GM21825 (cell line): ENCODE measurements at regions not wholly inside any gene's neighbourhood (a gene's known extent, or its start where the extent isn't known, plus 50 kb on each side); places are given as distances from the start of the nearest gene placed in this dataset.

Source experiments
- ATAC-seq: cut with Tn5 transposase; IDR thresholded peaks from one replicate; pipeline ENCODE4 v1.9.1; 2021; ENCODE audit warnings: mild to moderate bottlenecking, moderate library complexity; ENCODE audit not compliant: unreplicated experiment

DNA sequence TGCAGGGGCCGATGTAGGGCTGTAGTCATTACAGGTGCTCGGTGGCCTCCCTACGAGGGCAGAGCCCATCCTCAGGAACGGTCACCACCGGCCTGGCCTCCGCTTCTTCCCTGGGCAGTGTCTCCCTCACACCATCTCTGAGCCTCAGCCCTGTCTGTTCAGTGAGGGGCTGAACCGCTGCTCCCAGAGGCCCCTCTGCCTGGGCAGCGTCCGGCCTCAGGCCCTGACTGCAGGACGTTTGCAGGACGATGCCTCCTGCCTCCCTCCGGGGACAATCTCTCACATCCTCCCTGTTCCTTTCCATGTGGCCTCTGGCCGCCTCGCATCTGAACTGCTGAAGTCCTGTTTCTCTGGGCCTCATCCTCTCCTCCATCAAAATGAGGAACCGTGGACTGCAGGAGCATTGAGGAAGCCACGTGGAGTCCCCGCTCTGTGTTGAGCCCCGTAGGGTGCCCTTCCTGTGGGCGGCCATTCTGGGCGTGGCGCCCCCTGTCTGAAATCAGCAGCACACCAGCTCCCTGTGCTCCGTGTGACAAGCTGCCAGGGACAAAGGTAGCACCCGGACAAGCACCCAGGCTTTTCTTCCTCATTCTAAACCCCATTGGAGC is 933.5 kb downstream of the BRD1 start:
- ATAC-seq = no peak

DNA sequence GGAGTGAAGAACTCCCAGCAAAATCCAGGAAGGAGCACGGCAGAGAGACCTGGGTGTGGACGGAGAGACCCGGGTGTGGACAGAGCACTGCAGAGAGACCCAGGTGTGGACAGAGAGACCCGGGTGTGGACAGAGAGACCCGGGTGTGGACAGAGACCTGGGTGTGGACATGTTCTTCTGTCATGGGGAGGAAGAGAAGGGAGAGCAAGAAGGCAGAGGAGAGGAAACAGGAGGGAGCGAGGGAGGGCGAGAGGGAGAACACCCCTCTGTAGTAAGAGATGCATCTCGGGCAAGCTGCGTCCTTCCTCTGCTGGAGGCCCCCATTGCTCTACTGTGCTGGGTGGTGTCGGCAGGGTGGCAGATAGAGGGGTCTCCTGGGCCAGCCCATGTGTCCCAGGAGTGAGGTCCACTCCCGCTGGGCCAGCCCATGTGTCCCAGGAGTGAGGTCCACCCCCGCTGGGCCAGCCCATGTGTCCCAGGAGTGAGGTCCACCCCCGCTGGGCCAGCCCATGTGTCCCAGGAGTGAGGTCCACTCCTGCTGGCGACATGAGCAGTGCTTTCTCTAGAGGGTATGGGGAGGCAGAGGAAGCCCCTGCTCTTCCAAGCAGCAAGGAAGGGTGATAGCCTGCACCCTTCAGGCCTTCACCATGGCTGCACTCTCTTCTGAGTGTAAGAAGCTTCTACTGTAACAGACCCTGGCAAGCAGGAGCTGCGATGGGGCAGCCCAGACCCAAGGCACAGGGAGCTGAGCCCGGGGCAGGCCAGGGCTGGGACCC is 934.2 kb downstream of the BRD1 start:
- ATAC-seq = no peak

DNA sequence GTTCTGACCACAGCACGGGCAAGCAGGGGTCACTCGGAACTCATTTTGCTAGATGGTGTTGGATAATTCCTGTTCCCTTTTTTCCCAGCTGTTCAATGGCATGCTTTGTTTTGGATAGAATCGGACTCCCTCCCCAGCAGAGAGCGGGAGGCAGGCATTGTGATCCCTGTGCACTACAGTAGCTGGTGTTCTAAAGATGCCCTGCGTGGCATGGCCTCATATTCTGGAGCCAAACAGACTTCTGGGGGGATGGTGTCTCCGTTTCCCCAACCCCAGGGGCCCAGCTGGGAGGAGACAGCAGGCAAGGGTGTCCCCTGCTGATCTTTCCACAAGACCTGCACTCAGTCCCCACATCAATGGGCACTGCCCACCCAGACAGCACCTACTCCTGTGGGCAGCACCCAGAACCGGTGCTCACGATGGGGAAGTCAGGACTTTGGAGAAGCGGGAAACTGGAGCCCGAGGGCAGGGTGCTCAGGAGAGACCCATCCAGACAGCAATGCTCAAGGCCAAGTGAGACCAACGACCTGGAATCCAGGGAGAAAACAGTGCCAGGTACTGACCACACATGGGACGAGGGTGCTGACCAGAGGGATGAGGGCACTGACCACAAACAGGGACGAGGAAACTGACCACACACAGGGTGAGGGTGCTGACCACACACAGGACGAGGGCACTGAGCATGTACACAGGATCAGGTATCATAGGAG is 934.9 kb downstream of the BRD1 start:
- ATAC-seq = no peak

DNA sequence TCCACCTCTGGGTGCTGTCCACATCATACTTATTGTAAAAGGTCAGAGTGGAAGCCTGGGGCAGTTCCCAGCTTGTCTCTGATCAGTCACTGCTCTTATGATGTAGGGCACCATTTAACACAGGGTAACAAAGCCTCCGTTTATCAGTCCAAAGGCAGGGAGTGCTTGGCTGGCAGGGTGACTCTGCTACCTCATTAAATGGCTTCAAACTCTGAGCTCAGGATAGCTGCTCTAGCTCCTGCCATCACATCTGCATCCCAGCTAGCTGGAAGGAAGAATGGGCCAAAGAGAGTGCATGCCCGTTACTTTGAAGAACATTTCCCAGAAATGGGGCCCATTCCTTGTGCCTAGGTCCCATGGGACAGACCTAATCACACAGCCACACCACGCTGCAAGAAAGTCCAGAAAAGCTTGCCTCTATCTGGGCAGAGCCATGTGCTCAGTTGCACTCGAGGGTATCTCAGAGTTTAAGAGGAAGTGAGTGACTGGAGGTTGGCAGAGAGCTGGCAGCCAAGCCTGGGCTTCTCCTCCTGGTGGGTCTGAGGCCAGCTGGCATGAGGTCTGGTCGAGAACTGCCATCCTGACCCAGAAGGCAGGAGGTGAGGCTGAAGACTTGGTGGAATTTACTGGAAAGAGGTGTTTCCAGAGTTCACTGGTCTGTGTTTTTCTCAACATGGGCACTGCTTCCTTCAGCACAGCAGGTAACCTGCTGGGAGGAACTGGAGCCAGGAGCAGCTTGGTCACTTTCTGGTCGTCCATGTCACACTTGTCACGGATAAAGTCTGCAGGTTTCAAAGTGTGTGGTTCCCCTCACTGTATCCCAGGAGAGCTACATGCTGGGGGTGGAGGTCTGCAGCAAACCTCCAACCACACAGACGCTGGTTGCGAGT is 935.7 kb downstream of the BRD1 start:
- ATAC-seq = no peak

DNA sequence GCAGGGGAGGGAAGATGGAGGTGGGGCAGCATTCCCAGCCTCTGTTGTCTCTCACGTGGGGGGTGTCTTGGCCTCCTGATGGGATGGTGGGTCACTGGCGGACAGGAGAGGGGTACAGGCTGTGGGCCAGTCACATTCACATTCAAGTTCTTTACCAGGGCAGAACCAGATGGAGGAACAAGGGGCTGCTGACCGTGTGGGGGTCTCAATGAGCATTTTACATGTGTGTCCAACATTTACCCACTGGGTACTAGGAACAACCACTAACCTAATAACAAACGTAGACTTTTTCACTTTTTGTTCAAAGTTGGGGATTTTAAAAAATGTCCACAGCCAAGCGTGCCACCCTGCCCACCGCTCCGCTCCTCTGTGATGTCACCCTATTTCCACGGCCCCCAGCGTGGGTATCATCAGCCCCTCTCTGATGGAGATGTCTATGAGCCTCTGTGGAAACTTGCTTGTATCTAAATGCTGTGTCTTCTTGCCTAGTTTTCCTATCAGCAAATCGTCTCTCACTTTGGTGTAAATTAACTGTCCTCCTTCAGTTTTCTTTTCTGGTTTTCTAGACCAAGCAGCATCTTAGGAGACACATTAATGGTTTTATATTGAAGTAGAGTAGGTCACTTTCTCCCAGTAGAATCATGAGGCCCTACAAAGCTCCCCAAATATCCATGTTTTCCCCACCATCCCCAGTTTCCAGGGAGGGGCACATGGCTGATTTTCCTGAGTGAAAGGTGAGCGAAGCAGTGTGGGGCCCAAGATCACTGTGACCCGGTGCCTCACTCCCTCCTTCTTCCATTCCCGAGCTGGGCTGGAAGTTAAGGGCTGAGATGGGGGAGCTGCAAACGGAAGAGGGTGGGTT is 936.7 kb downstream of the BRD1 start:
- no peak for ATAC-seq

DNA sequence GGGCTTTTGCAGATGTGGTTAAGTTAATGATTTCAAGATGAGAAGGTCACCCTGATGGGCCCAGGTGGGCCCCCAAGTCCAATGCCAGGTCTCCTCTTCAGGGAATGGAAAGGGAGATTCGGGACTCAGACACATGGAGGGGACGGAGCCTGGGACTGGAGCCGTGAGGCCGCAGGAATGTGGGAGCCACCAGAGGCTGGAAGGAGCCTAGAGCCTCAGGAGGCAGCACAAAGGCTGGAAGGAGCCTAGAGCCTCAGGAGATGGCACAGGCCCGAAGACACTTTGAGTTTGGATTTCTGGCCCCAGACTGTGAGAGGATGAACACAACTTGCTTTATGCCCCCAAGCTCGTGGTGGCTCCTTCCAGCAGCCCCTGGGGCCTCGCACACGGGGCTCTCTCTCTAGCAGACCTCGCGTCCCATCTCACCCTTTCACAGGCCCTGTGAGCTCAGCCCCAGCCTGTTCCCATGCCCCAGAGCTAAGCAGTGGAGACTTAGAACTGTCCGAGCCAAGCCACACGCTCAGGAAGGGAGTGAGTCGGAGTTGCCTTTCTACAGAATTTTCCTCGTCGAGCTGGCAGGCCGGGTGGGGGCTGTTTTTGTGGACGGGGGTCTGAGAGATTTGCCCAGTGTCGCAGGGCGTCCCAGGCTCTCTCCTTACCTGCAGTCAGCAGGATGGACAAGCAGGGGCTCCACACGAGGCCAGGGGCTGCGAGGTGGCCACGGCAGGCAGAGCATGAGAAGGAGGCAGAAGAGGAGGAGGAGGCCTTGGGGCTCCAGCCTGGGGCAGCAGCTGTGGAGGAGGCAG is 937.6 kb downstream of the BRD1 start:
- ATAC-seq = no peak

DNA sequence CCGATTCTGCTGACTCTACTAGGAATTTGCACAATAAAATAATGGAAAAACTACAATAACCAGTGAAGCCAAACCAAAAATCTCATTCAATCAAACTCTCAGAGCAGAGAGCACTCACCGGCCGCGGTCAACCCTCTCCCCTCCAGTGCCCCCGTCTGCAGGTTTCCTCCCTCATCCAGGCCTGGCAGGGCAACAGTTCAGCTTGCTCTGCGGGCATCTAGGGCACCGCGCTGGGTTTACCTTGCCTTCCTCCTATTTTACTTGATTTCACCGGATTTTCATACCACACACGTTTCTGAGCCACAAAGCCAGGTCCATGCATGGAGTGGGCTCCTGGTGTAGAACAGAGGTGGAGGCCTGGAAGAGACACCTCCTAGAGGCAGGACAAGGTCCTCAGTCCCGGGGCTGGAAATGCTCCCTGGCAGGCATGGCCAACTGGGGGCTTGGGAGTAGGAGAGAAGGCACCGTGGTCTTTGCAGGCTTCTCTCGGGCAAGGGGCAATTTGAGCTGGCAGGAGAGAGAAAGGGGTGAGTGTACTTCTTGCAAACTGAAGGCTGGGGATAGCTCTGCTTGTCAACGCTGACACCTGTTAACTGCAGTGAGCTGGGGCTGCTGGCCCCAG is 938.4 kb downstream of the BRD1 start:
- no peak for ATAC-seq

DNA sequence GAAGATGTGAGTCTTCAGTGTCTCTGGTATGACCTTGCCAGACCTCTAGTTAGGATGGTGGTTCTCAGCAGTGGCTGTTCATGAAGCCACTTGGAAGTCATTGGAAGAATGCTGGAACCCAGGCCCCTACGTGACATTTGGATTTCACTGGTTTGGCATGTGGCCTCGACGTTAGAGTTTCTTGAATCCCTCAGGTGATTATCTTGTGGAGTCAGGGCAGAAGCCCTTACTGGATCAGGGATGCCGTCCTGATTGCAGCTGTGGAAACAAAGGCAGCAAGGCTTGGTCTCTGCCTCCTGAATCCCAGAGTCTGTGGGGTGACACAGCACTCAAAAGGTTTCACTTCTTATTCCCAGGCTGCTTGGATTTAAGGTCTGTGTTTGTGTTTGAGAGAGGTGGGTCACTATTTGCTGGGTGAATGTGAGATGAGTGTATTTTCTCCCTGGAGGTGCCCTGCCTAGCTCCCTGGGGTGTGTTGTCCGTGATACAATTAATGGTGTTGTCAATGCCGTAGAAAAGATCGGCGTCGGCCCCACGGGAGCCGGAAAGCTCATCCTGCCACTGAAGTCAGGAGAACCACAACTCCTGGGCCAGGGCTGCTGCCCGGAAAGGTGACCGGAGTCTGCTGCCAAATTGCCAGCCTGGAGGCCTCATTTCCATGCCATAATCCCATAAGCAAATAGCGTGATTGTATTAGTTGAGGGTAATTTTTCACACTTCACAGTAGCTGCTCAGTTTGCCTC is 939.0 kb downstream of the BRD1 start:
- ATAC-seq = no peak

DNA sequence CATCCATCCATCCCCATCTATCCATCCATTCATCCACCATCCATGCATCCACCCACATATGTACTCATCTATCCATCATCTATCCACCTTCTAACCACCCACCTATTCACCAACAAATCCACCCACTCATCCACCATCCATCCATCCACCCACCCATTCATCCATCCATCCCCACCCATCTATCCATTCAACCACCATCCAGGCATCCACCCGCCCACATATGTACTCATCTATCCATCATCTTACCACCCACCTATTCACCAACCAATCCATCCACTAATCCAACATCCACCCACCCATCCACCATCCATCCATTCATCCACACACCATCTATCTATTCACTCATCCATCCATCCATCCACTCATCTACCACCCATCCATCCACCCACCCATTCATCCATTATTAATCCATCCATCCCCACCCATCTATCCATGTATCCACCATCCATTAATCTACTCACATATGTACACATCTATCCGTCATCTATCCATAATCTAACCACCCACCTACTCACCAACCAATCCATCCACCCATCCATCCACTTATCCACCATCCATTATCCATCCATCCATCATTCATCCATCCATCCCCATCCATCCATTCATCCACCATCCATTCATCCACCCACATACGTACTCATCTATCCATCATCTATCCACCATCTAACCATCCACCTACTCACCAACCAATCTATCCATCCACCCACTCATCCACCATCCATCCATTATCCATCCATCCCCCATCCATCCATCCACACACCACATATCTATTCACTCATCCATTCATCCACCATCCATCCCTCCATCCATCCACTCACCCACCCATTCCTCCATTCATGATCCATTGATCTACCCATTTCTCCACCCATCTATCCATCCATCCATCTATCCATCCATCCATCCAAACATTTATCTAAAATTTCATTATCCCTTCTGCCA is 940.0 kb downstream of the BRD1 start:
- ATAC-seq = no peak

DNA sequence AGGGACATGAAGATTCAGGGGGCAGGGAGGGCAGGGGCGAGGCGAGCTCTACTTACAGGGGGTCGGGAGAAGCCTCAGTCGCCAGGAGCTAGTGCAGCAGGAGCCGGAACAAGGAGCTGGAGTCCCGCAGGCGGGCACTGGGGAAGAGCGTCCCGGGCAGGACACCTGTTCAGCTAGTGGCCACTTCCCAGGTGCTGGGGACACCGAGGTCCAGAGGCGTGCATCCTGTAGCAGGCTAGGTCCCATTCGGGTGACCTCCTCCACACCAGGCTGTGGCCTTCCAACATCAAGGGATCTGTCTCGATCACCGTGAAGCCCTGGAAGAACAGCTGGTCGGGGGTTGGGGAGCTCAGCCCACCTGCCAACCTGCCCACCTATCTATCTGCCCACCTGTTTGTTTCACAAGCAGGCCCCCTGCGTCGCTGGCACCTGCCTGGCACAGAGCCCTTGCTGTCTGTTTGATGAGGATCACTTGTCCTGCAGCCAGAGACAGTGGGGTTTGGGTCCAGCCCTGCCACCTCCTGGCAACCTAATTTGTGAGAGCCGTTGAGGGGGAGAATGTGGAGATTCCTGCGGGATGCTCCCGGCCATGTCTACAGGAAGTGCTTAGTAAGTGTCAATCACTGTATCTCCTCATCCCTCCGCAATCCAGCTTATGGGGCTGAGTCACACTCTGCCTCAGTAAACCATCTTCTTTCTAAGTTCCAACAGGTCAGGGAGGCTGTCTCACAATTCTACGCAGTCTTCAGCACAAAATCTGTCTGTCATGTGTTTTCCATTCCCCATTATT is 940.9 kb downstream of the BRD1 start:
- ATAC-seq = no peak

DNA sequence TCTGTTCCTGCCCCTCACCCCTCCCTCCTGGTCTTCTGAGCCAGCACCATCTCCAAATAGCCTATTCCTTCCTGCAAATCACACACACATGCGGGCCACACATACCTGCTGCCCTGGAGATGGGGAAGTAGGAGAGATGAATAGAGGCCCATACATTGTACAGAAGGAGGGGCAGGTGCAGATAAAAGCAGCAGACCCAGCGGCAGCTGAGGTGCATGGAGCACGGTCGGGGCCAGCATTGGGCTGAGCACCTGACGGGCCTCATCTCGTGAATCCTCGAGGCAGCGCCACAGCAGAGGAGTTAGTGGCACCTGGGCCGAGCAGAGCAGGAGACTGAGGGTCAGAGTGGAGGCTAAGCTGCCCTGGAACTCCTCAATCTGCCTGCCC is 941.8 kb downstream of the BRD1 start:
- ATAC-seq = no peak

DNA sequence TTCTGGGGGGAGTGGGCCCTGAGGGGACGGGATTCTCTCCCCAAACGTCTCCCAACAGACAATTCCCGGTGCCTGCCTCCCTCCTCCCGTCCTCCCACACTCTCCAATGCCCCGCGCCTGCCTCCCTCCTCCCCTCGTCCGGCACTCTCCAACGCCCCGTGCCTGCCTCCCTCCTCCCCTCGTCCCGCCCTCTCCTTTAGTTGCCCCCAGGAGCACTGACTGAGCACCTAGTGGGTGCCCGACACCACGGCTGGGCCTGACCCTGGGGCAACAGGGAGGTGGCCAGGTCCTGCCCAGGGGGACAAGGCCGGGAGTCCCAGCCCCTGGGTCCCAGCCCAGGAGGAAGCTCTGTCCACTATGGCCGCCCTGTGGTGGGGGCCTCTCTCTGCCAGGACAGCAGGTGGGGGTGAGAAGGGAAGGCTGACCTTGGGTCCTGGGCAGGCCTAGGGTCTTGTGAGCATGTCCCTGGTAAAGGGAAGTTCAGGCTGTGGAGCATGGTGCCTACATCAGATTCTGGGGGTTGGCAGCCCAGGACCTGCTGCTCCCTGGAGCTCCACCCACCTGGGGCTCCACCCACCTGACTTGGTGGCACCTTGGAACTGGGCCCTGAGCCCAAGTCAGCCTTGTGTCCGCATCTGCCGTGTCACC is 942.3 kb downstream of the BRD1 start:
- ATAC-seq = no peak

DNA sequence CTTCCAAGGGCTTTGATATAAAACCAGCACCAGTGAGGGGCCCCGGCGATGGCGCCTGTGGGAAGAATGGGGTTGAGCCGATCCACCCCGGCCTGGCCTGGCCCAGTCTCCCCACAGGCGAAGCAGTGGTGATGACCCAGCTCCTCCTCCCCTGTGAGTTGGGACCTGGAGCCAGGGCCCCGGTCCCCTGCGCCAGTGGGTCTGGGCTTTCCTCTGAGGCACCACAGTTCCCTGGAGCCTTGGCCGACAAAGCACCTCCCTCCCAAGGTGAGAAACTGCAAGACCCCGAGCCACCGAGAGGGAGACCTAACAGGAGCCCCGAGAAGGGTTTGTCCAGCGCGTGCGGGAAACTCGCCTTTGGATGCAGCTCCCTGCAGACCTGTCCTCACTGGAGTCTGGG is 942.9 kb downstream of the BRD1 start:
- no peak for ATAC-seq

DNA sequence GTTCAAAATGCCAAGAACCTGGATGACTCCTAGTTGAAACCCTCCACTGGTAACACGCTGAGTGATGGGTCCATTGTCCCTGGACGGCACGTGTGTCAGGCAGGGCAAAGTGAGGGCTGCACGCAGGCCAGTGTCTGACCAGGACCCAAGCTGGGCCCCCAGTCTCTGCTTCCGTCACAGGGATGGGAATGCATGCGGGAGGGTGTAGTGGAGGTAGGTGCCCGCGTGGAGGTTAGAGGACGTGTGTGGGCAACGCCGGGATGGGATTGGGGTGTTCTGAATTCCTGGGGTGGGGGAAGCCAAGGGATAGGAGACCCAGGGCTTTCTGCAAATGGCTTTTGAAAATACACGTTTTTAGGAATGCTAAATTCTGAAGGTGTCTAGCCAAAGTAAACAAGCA is 943.3 kb downstream of the BRD1 start:
- no peak for ATAC-seq

DNA sequence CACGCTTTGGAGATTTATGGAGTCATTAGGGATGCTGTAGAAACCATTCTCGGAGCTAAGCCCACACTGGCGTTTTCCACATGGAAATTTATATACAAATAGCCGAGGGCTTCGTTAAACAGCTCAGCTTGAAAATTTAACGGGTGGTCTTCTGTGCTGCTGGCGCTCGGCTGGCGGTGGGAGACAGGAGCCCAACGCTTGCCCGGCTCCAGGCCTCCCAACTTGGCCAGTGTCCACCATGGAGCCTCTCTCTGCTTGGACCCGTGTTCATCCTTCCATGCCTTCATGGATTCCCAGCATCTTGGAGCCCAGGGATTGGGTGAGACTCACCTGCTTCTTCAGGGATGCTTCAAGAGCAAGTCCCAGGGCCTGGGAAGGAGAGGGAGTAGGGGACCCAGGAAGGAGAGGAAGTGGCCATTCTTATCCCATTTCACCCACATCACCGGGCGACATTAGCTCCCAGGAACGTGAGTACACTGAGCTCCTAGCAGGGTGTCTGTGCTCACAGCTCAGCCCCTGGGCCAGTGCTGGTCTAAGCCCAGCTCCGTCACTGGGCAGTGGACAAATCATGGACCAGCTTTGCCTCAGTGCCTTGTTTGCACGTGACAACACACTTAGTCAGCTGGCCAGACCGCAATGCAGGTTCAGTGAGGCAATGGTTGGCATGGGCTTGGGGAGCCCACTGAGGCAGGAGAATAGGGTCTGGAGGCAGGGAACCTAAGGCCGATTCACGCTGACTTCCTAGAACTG is 944.3 kb downstream of the BRD1 start:
- no peak for ATAC-seq
